Keratinocyte (primary cell): ENCODE measurements at regions not wholly inside any gene's neighbourhood (a gene's known extent, or its start where the extent isn't known, plus 50 kb on each side); places are given as distances from the start of the nearest gene placed in this dataset.

Source experiments
- DNase-seq: peaks from one replicate; pipeline ENCODE4 v3.0.0-alpha.2; 2011; ENCODE audit warnings: low read depth, missing footprints, low spot score
- FAIRE-seq: peaks from 2 replicates; lab custom pipeline; 2011; peaks lifted over from hg19 to GRCh38; lab: Jason Lieb, UNC
- H2AFZ ChIP-seq: 2 replicates; pipeline ENCODE4 v1.6.0; 2012; ENCODE audit warnings: low read length, control low read depth, inconsistent platforms; ENCODE audit not compliant: control insufficient read depth
- H3K27ac ChIP-seq: 2 replicates; pipeline ENCODE4 v1.5.1; 2011; ENCODE audit warnings: low read length; ENCODE audit not compliant: control insufficient read depth, insufficient read depth
- H3K27me3 ChIP-seq: 3 replicates; pipeline ENCODE4 v1.6.0; 2011; ENCODE audit warnings: low read length; ENCODE audit not compliant: control insufficient read depth, insufficient read depth; ENCODE audit errors: extremely low read depth
- H3K36me3 ChIP-seq, 2 experiments: 2 replicates in 1 of 2; 3 replicates in 1 of 2; pipeline ENCODE4 v1.5.1; 2011; ENCODE audit warnings: low read length in 2 of 2, mild to moderate bottlenecking in 1 of 2; ENCODE audit not compliant: control insufficient read depth in 2 of 2, insufficient read depth in 2 of 2; ENCODE audit errors: extremely low read depth in 1 of 2
- H3K4me1 ChIP-seq: 3 replicates; pipeline ENCODE4 v1.5.1; 2011; ENCODE audit warnings: low read length; ENCODE audit not compliant: control insufficient read depth, insufficient read depth; ENCODE audit errors: extremely low read depth
- H3K4me2 ChIP-seq: 3 replicates; pipeline ENCODE4 v1.6.0; 2011; ENCODE audit warnings: low read depth, low read length; ENCODE audit not compliant: control insufficient read depth, insufficient read depth; ENCODE audit errors: extremely low read depth
- H3K4me3 ChIP-seq, 3 experiments: fragments of 200-600 bp in 1 of 3; sonication (generic) in 1 of 3; 2 replicates in 2 of 3; 3 replicates in 1 of 3; pipeline ENCODE4 v1.5.1; 2011 to 2016; ENCODE audit warnings: low read length in 3 of 3, mild to moderate bottlenecking in 3 of 3, control low read depth in 2 of 3, inconsistent platforms in 1 of 3, low read depth in 1 of 3, mixed read lengths in 1 of 3, mixed run types in 1 of 3, moderate library complexity in 1 of 3; ENCODE audit not compliant: control insufficient read depth in 2 of 3, insufficient read depth in 2 of 3; ENCODE audit errors: extremely low read depth in 1 of 3
- H3K79me2 ChIP-seq: 2 replicates; pipeline ENCODE4 v1.6.0; 2012; ENCODE audit warnings: low read length; ENCODE audit not compliant: control insufficient read depth, insufficient read depth
- H3K9ac ChIP-seq: 3 replicates; pipeline ENCODE4 v1.6.0; 2011; ENCODE audit warnings: low read length; ENCODE audit not compliant: control insufficient read depth, insufficient read depth; ENCODE audit errors: extremely low read depth
- H3K9me1 ChIP-seq: 3 replicates; pipeline ENCODE4 v1.6.0; 2011; ENCODE audit warnings: low read length; ENCODE audit not compliant: control insufficient read depth, insufficient read depth; ENCODE audit errors: extremely low read depth
- H3K9me3 ChIP-seq: 2 replicates; pipeline ENCODE4 v1.5.1; 2012; ENCODE audit warnings: low read depth, low read length; ENCODE audit not compliant: control insufficient read depth
- H4K20me1 ChIP-seq: 3 replicates; pipeline ENCODE4 v1.6.0; 2011; ENCODE audit warnings: low read length; ENCODE audit not compliant: control insufficient read depth, insufficient read depth; ENCODE audit errors: extremely low read depth
- CTCF ChIP-seq, 3 experiments: IDR thresholded peaks in 1 of 3; conservative IDR thresholded peaks in 1 of 3; optimal IDR thresholded peaks in 1 of 3; 2 replicates in 2 of 3; 3 replicates in 1 of 3; pipeline versions ENCODE3 to v1.5.1; 2011; ENCODE audit warnings: low read length in 3 of 3, mild to moderate bottlenecking in 3 of 3, moderate library complexity in 2 of 3, control low read depth in 1 of 3, inconsistent platforms in 1 of 3; ENCODE audit not compliant: insufficient read depth in 2 of 3; ENCODE audit errors: extremely low read depth in 1 of 3
- EZH2 ChIP-seq: IDR thresholded peaks from one replicate; pipeline ENCODE4 v1.6.1; 2012; ENCODE audit warnings: inconsistent platforms, mild to moderate bottlenecking, low read length, moderate library complexity
- dilution Hi-C: fragments of 300-500 bp; cut with MboI; formaldehyde crosslinking; loops from one replicate; pipeline ENCODE4 v1.7.0; 2020; ENCODE audit warnings: low sequenced_read_pairs; ENCODE audit not compliant: extremely low pct_ligation_motif_present

DNA sequence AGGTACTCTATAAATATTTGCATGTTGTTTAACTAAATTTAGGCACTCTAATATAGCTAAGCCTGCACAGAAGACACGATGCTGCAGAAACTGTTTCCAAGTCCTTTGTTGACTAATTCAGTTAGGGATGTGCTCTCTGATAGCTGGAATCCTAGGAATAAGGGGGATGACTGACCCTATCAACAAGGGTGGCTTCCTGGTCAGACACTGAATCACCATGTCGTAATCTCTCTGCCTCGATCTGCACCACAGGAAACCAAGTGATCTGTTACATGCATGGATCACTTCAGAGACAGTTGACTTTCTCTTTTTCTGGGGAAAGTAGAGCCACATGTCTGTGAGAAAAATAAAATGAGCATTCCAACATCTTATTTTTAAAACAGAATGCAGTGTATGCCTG lies 169.1 kb downstream of the GUCY2F start:
- dilution Hi-C loops, result no loop called here
- no peaks in the 10 kb centered on the region for H3K9me1 ChIP-seq
- no peaks in the 10 kb centered on the region for H4K20me1 ChIP-seq
- H3K79me2 ChIP-seq, result no peaks in the 10 kb centered on the region
- no peak overlapping the region for H3K4me3 ChIP-seq
- H3K4me1 ChIP-seq, result no peaks in the 10 kb centered on the region
- no peak overlapping the region for H2AFZ ChIP-seq
- TF ChIP-seq CTCF (optimal IDR thresholded peaks at IDR 0.05 in 1 of 3, IDR thresholded peaks at IDR 0.05 in 1 of 3, conservative IDR thresholded peaks at IDR 0.05 in 1 of 3; ENCODE audit: extremely low read depth in 1 of 3, insufficient read depth in 2 of 3, low read length in 3 of 3) (no peak), EZH2 (no peak)
- no peaks in the 10 kb centered on the region for H3K9me3 ChIP-seq
- DNase-seq, result no peak
- no peaks in the 10 kb centered on the region for H3K36me3 ChIP-seq
- H3K27ac ChIP-seq, result no peak overlapping the region
- H3K27me3 ChIP-seq, result peaks cover 21% of the 10 kb centered on the region
- H3K9ac ChIP-seq, result no peak overlapping the region
- no peak for FAIRE-seq
- no peak overlapping the region for H3K4me2 ChIP-seq

GRCh38 chrX:109310031-109310430 lies 171.9 kb downstream of the GUCY2F start:
- no peak overlapping the region for H3K4me3 ChIP-seq
- no peak overlapping the region for H3K27ac ChIP-seq
- H3K27me3 ChIP-seq, result peaks cover 39% of the 10 kb centered on the region
- no peaks in the 10 kb centered on the region for H3K9me3 ChIP-seq
- no peaks in the 10 kb centered on the region for H4K20me1 ChIP-seq
- no peak overlapping the region for H3K4me2 ChIP-seq
- no peak for DNase-seq
- no peak overlapping the region for H2AFZ ChIP-seq
- dilution Hi-C loops, result no loop called here
- no peak overlapping the region for H3K9ac ChIP-seq
- no peaks in the 10 kb centered on the region for H3K36me3 ChIP-seq
- H3K9me1 ChIP-seq, result no peaks in the 10 kb centered on the region
- H3K79me2 ChIP-seq, result no peaks in the 10 kb centered on the region
- no peaks in the 10 kb centered on the region for H3K4me1 ChIP-seq
- no peak for TF ChIP-seq CTCF (optimal IDR thresholded peaks at IDR 0.05 in 1 of 3, IDR thresholded peaks at IDR 0.05 in 1 of 3, conservative IDR thresholded peaks at IDR 0.05 in 1 of 3; ENCODE audit: extremely low read depth in 1 of 3, insufficient read depth in 2 of 3, low read length in 3 of 3)
- no peak for TF ChIP-seq EZH2
- FAIRE-seq, result no peak
